Right lung (tissue), 2 donors: ENCODE measurements at regions not wholly inside any gene's neighbourhood (a gene's known extent, or its start where the extent isn't known, plus 50 kb on each side); places are given as distances from the start of the nearest gene placed in this dataset.
"Not testable (repeated sequence)": the region's sequence is repeated elsewhere in the genome, so short reads cannot be mapped to it uniquely, and the experiment has no call there.

Experiments used
- DNase-seq, 2 donors: peaks; one replicate each; pipeline ENCODE4 v3.0.0-alpha.2; 2013

GRCh38 chrX:40373641-40374040 is 207.1 kb upstream of the ATP6AP2 start:
- no peak for DNase-seq

GRCh38 chrX:40373025-40373424 is 207.7 kb upstream of the ATP6AP2 start:
- DNase-seq, result no peak

- DNase-seq, result no peak
Observed at GRCh38 chrX:40371376-40371775, 209.4 kb upstream of the ATP6AP2 start.

GRCh38 chrX:40368611-40369061 is 212.1 kb upstream of the ATP6AP2 start:
- no peak for DNase-seq

GRCh38 chrX:40366661-40367060 is 214.1 kb upstream of the ATP6AP2 start:
- no peak for DNase-seq

GRCh38 chrX:40362291-40362690 is 218.5 kb upstream of the ATP6AP2 start:
- DNase-seq, result not testable (repeated sequence)

GRCh38 chrX:40360557-40360956 is 220.2 kb upstream of the ATP6AP2 start:
- DNase-seq, result no peak

GRCh38 chrX:40359593-40359992 is 221.2 kb upstream of the ATP6AP2 start:
- DNase-seq, result no peak

- DNase-seq, result no peak
Observed at GRCh38 chrX:40358994-40359393, 221.8 kb upstream of the ATP6AP2 start.

GRCh38 chrX:40349251-40349650 is 231.5 kb upstream of the ATP6AP2 start:
- no peak for DNase-seq

GRCh38 chrX:40346379-40346778 is 234.4 kb upstream of the ATP6AP2 start:
- no peak for DNase-seq

- DNase-seq, result no peak
Observed at GRCh38 chrX:40343319-40343718, 237.5 kb upstream of the ATP6AP2 start.

GRCh38 chrX:40340116-40340515 is 240.7 kb upstream of the ATP6AP2 start:
- no peak for DNase-seq

- DNase-seq, result no peak
Observed at GRCh38 chrX:40333344-40333743, 235.6 kb upstream of the BCOR start.

GRCh38 chrX:40331762-40332161 is 234.0 kb upstream of the BCOR start:
- no peak for DNase-seq

- DNase-seq, result no peak
Observed at GRCh38 chrX:40331353-40331752, 233.6 kb upstream of the BCOR start.

GRCh38 chrX:40329616-40330015 is 231.9 kb upstream of the BCOR start:
- no peak for DNase-seq

- DNase-seq, result no peak
Observed at GRCh38 chrX:40327085-40327484, 229.3 kb upstream of the BCOR start.

GRCh38 chrX:40326186-40326965 is 228.6 kb upstream of the BCOR start:
- DNase-seq, result no peak

GRCh38 chrX:40325161-40325560 is 227.4 kb upstream of the BCOR start:
- no peak for DNase-seq

GRCh38 chrX:40323977-40324376 is 226.2 kb upstream of the BCOR start:
- no peak for DNase-seq

- DNase-seq, result no peak
Observed at GRCh38 chrX:40320819-40321218, 223.1 kb upstream of the BCOR start.

GRCh38 chrX:40318801-40319200 is 221.0 kb upstream of the BCOR start:
- no peak for DNase-seq

GRCh38 chrX:40318076-40318475 is 220.3 kb upstream of the BCOR start:
- DNase-seq, result no peak
